ENCODE measurements at regions not wholly inside any gene's neighbourhood (a gene's known extent, or its start where the extent isn't known, plus 50 kb on each side); places are given as distances from the start of the nearest gene placed in this dataset.

GRCh38 chr7:98777051-98777450 lies 92.8 kb downstream of the TMEM130 start:
- no peak for TF ChIP-seq GATA2 (IDR thresholded peaks at IDR 0.05; ENCODE audit: low read depth, low read length)
- TF ChIP-seq GATA3 (IDR thresholded peaks at IDR 0.05; ENCODE audit: low read depth, low read length), result no peak

- TF ChIP-seq GATA3 (IDR thresholded peaks at IDR 0.05; ENCODE audit: low read depth, low read length), result no peak
- TF ChIP-seq GATA2 (IDR thresholded peaks at IDR 0.05; ENCODE audit: low read depth, low read length), result no peak
These were observed 91.4 kb downstream of the TMEM130 start for GRCh38 chr7:98778421-98778820.

GRCh38 chr7:98779800-98780587 lies 89.8 kb downstream of the TMEM130 start:
- TF ChIP-seq GATA2 (IDR thresholded peaks at IDR 0.05; ENCODE audit: low read depth, low read length) (no peak), GATA3 (IDR thresholded peaks at IDR 0.05; ENCODE audit: low read depth, low read length) (no peak)

GRCh38 chr7:98784216-98784785 lies 85.5 kb downstream of the TMEM130 start:
- TF ChIP-seq GATA3 (IDR thresholded peaks at IDR 0.05; ENCODE audit: low read depth, low read length) (no peak), GATA2 (IDR thresholded peaks at IDR 0.05; ENCODE audit: low read depth, low read length) (no peak)

- no peak for TF ChIP-seq GATA3 (IDR thresholded peaks at IDR 0.05; ENCODE audit: low read depth, low read length)
- TF ChIP-seq GATA2 (IDR thresholded peaks at IDR 0.05; ENCODE audit: low read depth, low read length), result no peak
These were observed 83.8 kb downstream of the TMEM130 start for GRCh38 chr7:98785929-98786571.

- no peak for TF ChIP-seq GATA2 (IDR thresholded peaks at IDR 0.05; ENCODE audit: low read depth, low read length)
- no peak for TF ChIP-seq GATA3 (IDR thresholded peaks at IDR 0.05; ENCODE audit: low read depth, low read length)
These were observed 80.8 kb downstream of the TMEM130 start for GRCh38 chr7:98788966-98789365.

GRCh38 chr7:98795741-98796493 lies 73.9 kb downstream of the TMEM130 start:
- TF ChIP-seq GATA3 (IDR thresholded peaks at IDR 0.05; ENCODE audit: low read depth, low read length) (no peak), GATA2 (IDR thresholded peaks at IDR 0.05; ENCODE audit: low read depth, low read length) (no peak)
